Esophagus (tissue), 2 donors: ENCODE measurements at regions not wholly inside any gene's neighbourhood (a gene's known extent, or its start where the extent isn't known, plus 50 kb on each side); places are given as distances from the start of the nearest gene placed in this dataset.
"Not testable (repeated sequence)": the region's sequence is repeated elsewhere in the genome, so short reads cannot be mapped to it uniquely, and the experiment has no call there.

ENCODE experiments used
- H3K27ac ChIP-seq, 2 donors: one replicate each; pipeline ENCODE4 v1.5.1; 2013; ENCODE audit warnings: low read depth in 2 of 2, mild to moderate bottlenecking in 2 of 2, inconsistent platforms in 1 of 2, low read length in 1 of 2, moderate library complexity in 1 of 2
- H3K27me3 ChIP-seq, 2 donors: one replicate each; pipeline ENCODE4 v1.6.1; 2013; ENCODE audit warnings: low read length in 2 of 2, control low read depth in 1 of 2, mild to moderate bottlenecking in 1 of 2; ENCODE audit not compliant: insufficient read depth in 2 of 2, control insufficient read depth in 1 of 2
- H3K36me3 ChIP-seq, 2 donors: one replicate each; pipeline ENCODE4 v1.6.1; 2013; ENCODE audit warnings: low read length in 1 of 2; ENCODE audit not compliant: control insufficient read depth in 2 of 2, insufficient read depth in 2 of 2
- H3K4me1 ChIP-seq, 2 donors: one replicate each; pipeline ENCODE4 v1.6.1; 2013; ENCODE audit warnings: low read length in 1 of 2; ENCODE audit not compliant: control insufficient read depth in 2 of 2, insufficient read depth in 2 of 2
- H3K4me3 ChIP-seq, 2 donors: one replicate each; pipeline ENCODE4 v1.5.1; 2013; ENCODE audit warnings: low read length in 2 of 2, mild to moderate bottlenecking in 2 of 2, low read depth in 1 of 2, moderate library complexity in 1 of 2
- H3K9me3 ChIP-seq, 2 donors: one replicate each; pipeline ENCODE4 v1.6.1; 2013; ENCODE audit warnings: mild to moderate bottlenecking in 2 of 2, low read depth in 1 of 2, low read length in 1 of 2, moderate library complexity in 1 of 2; ENCODE audit not compliant: control insufficient read depth in 2 of 2, insufficient read depth in 1 of 2
- WGBS, 2 donors: extraction: QIAGEN DNeasy Blood & Tissue Kit; methylation state at CpG; one replicate each; pipeline ENCODE4 v1.1.7; 2013; 5-methylcytosine and 5-hydroxymethylcytosine counted together
- donor health status: healthy with polysubstance abuse.
- donor health status: Bipolar disorder and iron deficiency.

GRCh38 chr20:22529150-22530019 lies 55.0 kb downstream of the FOXA2 start:
- no peaks in the 10 kb centered on the region for H3K4me1 ChIP-seq
- no peaks in the 10 kb centered on the region for H3K36me3 ChIP-seq
- H3K9me3 ChIP-seq = no peaks in the 10 kb centered on the region
- 65 to 66% methylated on average over 13 of the region's 13 CpGs for WGBS, 2 donors
- no peaks in the 10 kb centered on the region for H3K27me3 ChIP-seq
- no peak overlapping the region for H3K27ac ChIP-seq
- no peak overlapping the region for H3K4me3 ChIP-seq

- WGBS, 2 donors = 79 to 89% methylated on average over 3 of the region's 3 CpGs
Measured at GRCh38 chr20:22526512-22527012, 57.8 kb downstream of the FOXA2 start.

GRCh38 chr20:22525821-22526220 lies 58.6 kb downstream of the FOXA2 start:
- no peaks in the 10 kb centered on the region for H3K9me3 ChIP-seq
- WGBS, 2 donors = 77% methylated on average over 7 of the region's 7 CpGs
- H3K36me3 ChIP-seq = no peaks in the 10 kb centered on the region
- no peaks in the 10 kb centered on the region for H3K27me3 ChIP-seq
- no peak overlapping the region for H3K27ac ChIP-seq
- no peak overlapping the region for H3K4me3 ChIP-seq
- H3K4me1 ChIP-seq = no peaks in the 10 kb centered on the region

More at GRCh38 chr20:22526512-22527012, 57.8 kb downstream of the FOXA2 start:
- Histone ChIP-seq H3K36me3 (no peaks in the 10 kb centered on the region), H3K27ac (no peak overlapping the region), H3K4me3 (no peak overlapping the region), H3K9me3 (no peaks in the 10 kb centered on the region), H3K4me1 (no peaks in the 10 kb centered on the region), H3K27me3 (no peaks in the 10 kb centered on the region)

- Histone ChIP-seq H3K27me3 (no peaks in the 10 kb centered on the region), H3K4me1 (no peaks in the 10 kb centered on the region), H3K9me3 (no peaks in the 10 kb centered on the region), H3K27ac (no peak overlapping the region), H3K4me3 (no peak overlapping the region), H3K36me3 (no peaks in the 10 kb centered on the region)
- 81 to 84% methylated on average over 4 of the region's 4 CpGs for WGBS, 2 donors
Measured at GRCh38 chr20:22525069-22525820, 59.1 kb downstream of the FOXA2 start.

- Histone ChIP-seq H3K27me3 (no peaks in the 10 kb centered on the region), H3K4me1 (no peaks in the 10 kb centered on the region), H3K9me3 (no peaks in the 10 kb centered on the region), H3K27ac (no peak overlapping the region), H3K36me3 (no peaks in the 10 kb centered on the region), H3K4me3 (no peak overlapping the region)
- WGBS, 2 donors = 59 to 70% methylated on average over 6 of the region's 6 CpGs
Measured at GRCh38 chr20:22524393-22525015, 59.9 kb downstream of the FOXA2 start.

- Histone ChIP-seq H3K4me1 (no peaks in the 10 kb centered on the region), H3K27me3 (no peaks in the 10 kb centered on the region), H3K27ac (no peak overlapping the region), H3K4me3 (no peak overlapping the region), H3K9me3 (no peaks in the 10 kb centered on the region), H3K36me3 (no peaks in the 10 kb centered on the region)
- 67 to 78% methylated on average over 15 of the region's 15 CpGs for WGBS, 2 donors
Measured at GRCh38 chr20:22523499-22524392, 60.6 kb downstream of the FOXA2 start.

- no peaks in the 10 kb centered on the region for H3K27me3 ChIP-seq
- H3K36me3 ChIP-seq = no peaks in the 10 kb centered on the region
- no peaks in the 10 kb centered on the region for H3K4me1 ChIP-seq
- WGBS, 2 donors = 92 to 93% methylated on average over 7 of the region's 7 CpGs
- no peak overlapping the region for H3K4me3 ChIP-seq
- no peaks in the 10 kb centered on the region for H3K9me3 ChIP-seq
- no peak overlapping the region for H3K27ac ChIP-seq
Measured at GRCh38 chr20:22523128-22523498, 61.3 kb downstream of the FOXA2 start.

- Histone ChIP-seq H3K9me3 (no peaks in the 10 kb centered on the region), H3K27me3 (no peaks in the 10 kb centered on the region), H3K36me3 (no peaks in the 10 kb centered on the region), H3K4me3 (no peak overlapping the region), H3K4me1 (no peaks in the 10 kb centered on the region), H3K27ac (no peak overlapping the region)
- WGBS, 2 donors = 90 to 94% methylated on average over 3 of the region's 3 CpGs
Measured at GRCh38 chr20:22522701-22523100, 61.7 kb downstream of the FOXA2 start.

GRCh38 chr20:22521940-22522339 lies 62.4 kb downstream of the FOXA2 start:
- not testable (repeated sequence) for H3K4me1 ChIP-seq, H3K27ac ChIP-seq, H3K4me3 ChIP-seq, H3K27me3 ChIP-seq, H3K9me3 ChIP-seq, H3K36me3 ChIP-seq
- 91% methylated on average over 12 of the region's 12 CpGs for WGBS, 2 donors
